HepG2 (cell line): ENCODE measurements at regions not wholly inside any gene's neighbourhood (a gene's known extent, or its start where the extent isn't known, plus 50 kb on each side); places are given as distances from the start of the nearest gene placed in this dataset.

Experiments
- ATAC-seq: fragments of 200-7000 bp; cut with Tn5 transposase; 3 replicates; pipeline ENCODE4 v1.9.1; 2020; ENCODE audit warnings: mild to moderate bottlenecking, moderate library complexity
- BruUV-seq: library from RNA; stranded (reverse); fragments of 400-500 nt; replicated peaks from 2 replicates; lab custom pipeline; 2021; lab: Mats Ljungman, UMichigan
- CTCF ChIA-PET: fragments of 300-600 bp; formaldehyde crosslinking; extraction: SDS; loops from one replicate; lab custom pipeline; 2021; ENCODE audit warnings: low total read pairs, inconsistent platforms, low intra/inter-chr PET ratio; lab: Yijun Ruan, JAX
- POLR2A ChIA-PET: fragments of 350-600 bp; sonication (Branson Sonifier 250); formaldehyde crosslinking; loops from one replicate; lab custom pipeline; 2020; ENCODE audit warnings: antibody characterized with exemption, inconsistent platforms; lab: Yijun Ruan, JAX
- DNase-seq: peaks from one replicate; pipeline ENCODE4 v3.0.0-alpha.2; 2015; ENCODE audit warnings: low spot score
- FAIRE-seq: peaks from 3 replicates; lab custom pipeline; 2011; peaks lifted over from hg19 to GRCh38; lab: Jason Lieb, UNC
- H2AFZ ChIP-seq: one replicate; pipeline ENCODE4 v1.6.1; 2011; ENCODE audit warnings: low read length, inconsistent platforms
- H3K27ac ChIP-seq: fragments of 300-600 bp; 3 replicates; pipeline ENCODE4 v1.8.0; 2011; ENCODE audit warnings: mixed run types, mild to moderate bottlenecking, mixed read lengths, low read length, inconsistent platforms; ENCODE audit not compliant: insufficient read depth; ENCODE audit errors: extremely low read length
- H3K27me3 ChIP-seq, 2 experiments: fragments of 200-600 bp in 1 of 2; 2 replicates in 1 of 2; 3 replicates in 1 of 2; pipeline versions ENCODE4 v1.6.0 to v1.8.0; 2011; ENCODE audit warnings: low read length in 2 of 2, mild to moderate bottlenecking in 2 of 2, moderate library complexity in 2 of 2, inconsistent platforms in 1 of 2; ENCODE audit not compliant: insufficient read depth in 2 of 2, control insufficient read depth in 1 of 2
- H3K36me3 ChIP-seq, 2 experiments: fragments of 200-600 bp in 1 of 2; replicated peaks in 1 of 2; 2 replicates in 1 of 2; 3 replicates in 1 of 2; pipeline versions ENCODE4 v1.5.1 to v1.8.0; 2011; ENCODE audit warnings: low read length in 2 of 2, inconsistent platforms in 1 of 2; ENCODE audit not compliant: insufficient read depth in 2 of 2, control insufficient read depth in 1 of 2
- H3K4me1 ChIP-seq: 2 replicates; pipeline ENCODE4 v1.5.1; 2012; ENCODE audit warnings: low read length, inconsistent platforms; ENCODE audit not compliant: insufficient read depth
- H3K4me2 ChIP-seq: 2 replicates; pipeline ENCODE4 v1.6.0; 2011; ENCODE audit warnings: low read depth, low read length, inconsistent platforms
- H3K4me3 ChIP-seq, 3 experiments: fragments of 200-600 bp in 1 of 3; sonication (generic), shearing (Covaris generic) in 1 of 3; replicated peaks in 1 of 3; 2 replicates each; pipeline ENCODE4 v1.5.1; 2011 to 2016; ENCODE audit warnings: low read length in 3 of 3, inconsistent platforms in 2 of 3, low read depth in 2 of 3, mild to moderate bottlenecking in 2 of 3, control low read depth in 1 of 3, mixed read lengths in 1 of 3; ENCODE audit not compliant: insufficient read depth in 1 of 3
- H3K79me2 ChIP-seq: one replicate; pipeline ENCODE4 v1.6.1; 2011; ENCODE audit warnings: low read length, inconsistent platforms; ENCODE audit not compliant: insufficient read depth
- H3K9ac ChIP-seq: 2 replicates; pipeline ENCODE4 v1.6.0; 2011; ENCODE audit warnings: mild to moderate bottlenecking, low read depth, low read length, inconsistent platforms; ENCODE audit not compliant: insufficient read depth
- H3K9me3 ChIP-seq: 2 replicates; pipeline ENCODE4 v1.5.1; 2012; ENCODE audit warnings: mild to moderate bottlenecking, low read length
- H4K20me1 ChIP-seq: 2 replicates; pipeline ENCODE4 v1.6.0; 2011; ENCODE audit warnings: inconsistent platforms, mild to moderate bottlenecking, low read length, moderate library complexity; ENCODE audit not compliant: insufficient read depth
- AFF4 ChIP-seq: sonication (generic); formaldehyde crosslinking; IDR thresholded peaks from 2 replicates; pipeline ENCODE4 v1.4.0; 2020; ENCODE audit warnings: missing genetic modification reagents
- AGO2 ChIP-seq: fragments of 200-400 bp; formaldehyde crosslinking; optimal IDR thresholded peaks from 2 replicates; pipeline ENCODE3; 2017; ENCODE audit warnings: mild to moderate bottlenecking, low read depth, low read length, moderate library complexity
- ASH2L ChIP-seq: fragments of 300-600, 200-600 bp; sonication (generic); IDR thresholded peaks from 2 replicates; pipeline ENCODE4 v1.7.0; 2017; ENCODE audit warnings: low read depth, mild to moderate bottlenecking, moderate library complexity, mixed read lengths, low read length; ENCODE audit not compliant: insufficient read length
- GMEB2 ChIP-seq: IDR thresholded peaks from 2 replicates; pipeline ENCODE4 v1.6.1; 2016; ENCODE audit warnings: missing biosample characterization, missing genetic modification reagents, low read depth
- HMG20B ChIP-seq: conservative IDR thresholded peaks from 2 replicates; pipeline ENCODE4 v1.6.1; 2016; ENCODE audit warnings: missing genetic modification reagents, missing compliant biosample characterization
- HOXA3 ChIP-seq: sonication (generic); formaldehyde crosslinking; IDR thresholded peaks from 2 replicates; pipeline ENCODE4 v1.5.0; 2020; ENCODE audit warnings: missing genetic modification reagents
- MTERF4 ChIP-seq: sonication (generic); formaldehyde crosslinking; IDR thresholded peaks from 2 replicates; pipeline ENCODE4 v1.8.0; 2023; ENCODE audit warnings: mild to moderate bottlenecking, missing genetic modification reagents
- TRIM22 ChIP-seq: fragments of 450-650 bp; IDR thresholded peaks from 2 replicates; pipeline ENCODE4 v1.6.1; 2017
- ZNF20 ChIP-seq: sonication (generic); formaldehyde crosslinking; IDR thresholded peaks from 2 replicates; pipeline ENCODE4 v1.4.0; 2020; ENCODE audit warnings: mild to moderate bottlenecking, moderate library complexity, missing genetic modification reagents
- ZNF792 ChIP-seq: IDR thresholded peaks from 2 replicates; pipeline ENCODE4 v1.6.1; 2016
- ZNF878 ChIP-seq: sonication (generic); formaldehyde crosslinking; IDR thresholded peaks from 2 replicates; pipeline ENCODE4 v1.8.1; 2023; ENCODE audit warnings: mild to moderate bottlenecking, missing genetic modification reagents, moderate library complexity
- WGBS: methylation state at CpG from one replicate; pipeline ENCODE4 v1.1.6; 2017; ENCODE audit warnings: low lambda C conversion rate; 5-methylcytosine and 5-hydroxymethylcytosine counted together
- in situ Hi-C: cut with HindIII; loops from 2 replicates; pipeline ENCODE4 v1.10.0; 2017; ENCODE audit warnings: low pct_unique_long_range_greater_than_20kb; ENCODE audit not compliant: extremely low pct_ligation_motif_present
- intact Hi-C: fragments of 100-400 bp; cut with micrococcal nuclease; formaldehyde crosslinking; loops from one replicate; pipeline ENCODE4 v1.10.0; 2022; ENCODE audit not compliant: unreplicated experiment

- H3K27me3 ChIP-seq, result peaks cover 0 to 43% of the 10 kb centered on the region in 2 experiments; a peak in 4 of 5 replicates
- TF ChIP-seq AGO2 (no peak), ASH2L (no peak)
- no peak overlapping the region for H2AFZ ChIP-seq
- no peak overlapping the region for H3K4me3 ChIP-seq
- H3K27ac ChIP-seq, result no peak overlapping the region
- in situ Hi-C loops (no loop called here), intact Hi-C loops (no loop called here)
- WGBS, result 55% methylated on average over 5 of the region's 5 CpGs
- no peak overlapping the region for H3K4me2 ChIP-seq
- no TSS peak for BruUV-seq
- no peak for ATAC-seq
- no peak for DNase-seq
- no peaks in the 10 kb centered on the region for H3K79me2 ChIP-seq
- POLR2A ChIA-PET, result no interaction called here
- CTCF ChIA-PET, result no interaction called here
- no peak for FAIRE-seq
- no peaks in the 10 kb centered on the region for H3K36me3 ChIP-seq
- no peaks in the 10 kb centered on the region for H3K4me1 ChIP-seq
- H3K9me3 ChIP-seq, result 0 out of 2 replicates have a peak, but pooled peaks cover 7% of the 10 kb centered on the region
- no peaks in the 10 kb centered on the region for H4K20me1 ChIP-seq
- no peak overlapping the region for H3K9ac ChIP-seq
Measured at GRCh38 chr17:57197466-57198071, 58.8 kb upstream of the MSI2 start.

GRCh38 chr17:57201481-57201880, 54.8 kb upstream of the MSI2 start:
- H3K27ac ChIP-seq, result no peak overlapping the region
- H3K9me3 ChIP-seq, result 0 out of 2 replicates have a peak, but pooled peaks cover under 1% of the 10 kb centered on the region
- no peak overlapping the region for H3K4me3 ChIP-seq
- POLR2A ChIA-PET, result no interaction called here
- FAIRE-seq (no peak), DNase-seq (no peak), ATAC-seq (0 out of 3 replicates have a peak, but pooled peaks have one; percentile 42)
- H3K36me3 ChIP-seq, result no peaks in the 10 kb centered on the region
- no peak overlapping the region for H3K9ac ChIP-seq
- no peaks in the 10 kb centered on the region for H3K79me2 ChIP-seq
- H3K27me3 ChIP-seq, result peaks cover 0 to 51% of the 10 kb centered on the region in 2 experiments; a peak in 4 of 5 replicates
- H2AFZ ChIP-seq, result no peak overlapping the region
- intact Hi-C loops, result no loop called here
- no peaks in the 10 kb centered on the region for H3K4me1 ChIP-seq
- H4K20me1 ChIP-seq, result no peaks in the 10 kb centered on the region
- CTCF ChIA-PET, result no interaction called here
- BruUV-seq, result no TSS peak
- in situ Hi-C loops, result no loop called here
- no peak overlapping the region for H3K4me2 ChIP-seq
- WGBS, result 45% methylated on average over 4 of the region's 4 CpGs
- no peak for TF ChIP-seq HOXA3 (CRISPR knock-in tag)
- no peak for TF ChIP-seq ZNF878 (CRISPR knock-in tag)
- no peak for TF ChIP-seq ZNF792 (CRISPR knock-in tag)
- TF ChIP-seq AFF4, result no peak
- TF ChIP-seq ZNF20 (CRISPR knock-in tag), result no peak
- TF ChIP-seq MTERF4 (CRISPR knock-in tag), result no peak
- TF ChIP-seq GMEB2, result no peak
- no peak for TF ChIP-seq HMG20B (CRISPR knock-in tag)
- no peak for TF ChIP-seq TRIM22
